ENCODE measurements at regions not wholly inside any gene's neighbourhood (a gene's known extent, or its start where the extent isn't known, plus 50 kb on each side); places are given as distances from the start of the nearest gene placed in this dataset.

GRCh38 chr6:141491684-141492083 is 641.0 kb upstream of the GJE1 start:
- no peak for ATAC-seq
- Histone ChIP-seq H3K36me3 (ENCODE audit: control insufficient read depth, insufficient read depth, low read length) (no peaks in the 10 kb centered on the region), H3K27me3 (ENCODE audit: control insufficient read depth in 2 of 2, insufficient read depth in 2 of 2, low read length in 2 of 2) (no peaks in the 10 kb centered on the region; a peak in 1 of 5 replicates), H4K20me1 (replicated peaks; ENCODE audit: control insufficient read depth, insufficient read depth, low read length) (no peaks in the 10 kb centered on the region), H3K27ac (ENCODE audit: extremely low read depth, low read depth, low read length) (no peak overlapping the region), H2AFZ (ENCODE audit: low read depth, low read length) (no peak overlapping the region), H3K9me3 (replicated peaks; ENCODE audit: control insufficient read depth, insufficient read depth, low read depth, low read length) (no peaks in the 10 kb centered on the region), H3K4me1 (replicated peaks in 1 of 2; ENCODE audit: control insufficient read depth in 2 of 2, insufficient read depth in 2 of 2, low read length in 2 of 2) (no peaks in the 10 kb centered on the region), H3K9me1 (ENCODE audit: control insufficient read depth, insufficient read depth, low read length) (no peaks in the 10 kb centered on the region), H3K79me2 (ENCODE audit: control insufficient read depth, insufficient read depth, low read length) (no peaks in the 10 kb centered on the region), H3K9ac (ENCODE audit: insufficient read depth in 1 of 2, low read depth in 2 of 2, low read length in 2 of 2) (no peak overlapping the region), H3K4me3 (no peak overlapping the region), H3K4me2 (ENCODE audit: insufficient read depth, low read length) (no peak overlapping the region)
- DNase-seq (ENCODE audit: extremely low read depth in 1 of 4, low spot score in 3 of 4), result no peak
- CTCF ChIA-PET (ENCODE audit: low intra/inter-chr PET ratio), result no interaction called here
- intact Hi-C loops (cut with micrococcal nuclease) (no loop called here), in situ Hi-C loops (cut with MboI) (no loop called here)
- BruUV-seq (replicated peaks), result no TSS peak
- no peak for FAIRE-seq
- TF ChIP-seq CEBPB (tag; IDR thresholded peaks at IDR 0.05), result peak; percentile 46; the same call in 1 of the 2 replicates
- TF ChIP-seq CEBPG (CRISPR knock-in tag; IDR thresholded peaks at IDR 0.05), result no peak
- peak in 1 of 2 experiments; percentile 15; a peak in 1 of 4 replicates for TF ChIP-seq CEBPG (tag; conservative IDR thresholded peaks at IDR 0.05 in 1 of 2, IDR thresholded peaks at IDR 0.05 in 1 of 2)
- no peak for TF ChIP-seq HDGF (IDR thresholded peaks at IDR 0.05)
- POLR2A ChIA-PET, result no interaction called here

DNA sequence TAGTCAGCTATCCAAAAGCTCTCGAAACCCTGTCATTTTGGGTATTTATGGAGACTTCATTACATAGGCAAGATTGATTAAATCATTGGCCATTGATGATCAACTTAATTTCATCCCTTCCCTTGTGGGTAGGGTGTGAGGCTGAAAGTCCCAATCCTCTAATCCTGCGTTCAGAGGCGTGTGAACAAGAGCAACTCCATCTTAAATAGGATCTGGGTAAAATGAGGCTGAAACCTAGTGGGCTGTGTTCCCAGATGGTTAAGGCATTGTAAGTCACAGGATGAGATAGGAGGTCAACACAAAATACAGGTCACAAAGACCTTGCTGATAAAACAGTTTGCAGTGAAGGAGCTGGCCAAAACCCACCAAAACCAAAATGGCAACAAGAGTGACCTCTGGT is 641.7 kb upstream of the GJE1 start:
- intact Hi-C loops (cut with micrococcal nuclease), result no loop called here
- POLR2A ChIA-PET, result no interaction called here

More for the DNA sequence above, 641.7 kb upstream of the GJE1 start:
- DNase-seq (ENCODE audit: extremely low read depth in 1 of 4, low spot score in 3 of 4) (no peak), FAIRE-seq (no peak), ATAC-seq (no peak)
- H3K4me2 ChIP-seq (ENCODE audit: insufficient read depth, low read length), result no peak overlapping the region
- CTCF ChIA-PET (ENCODE audit: low intra/inter-chr PET ratio), result interaction anchor here (0.7 kb wide), 1 partner anchor 621 kb away, joined by 4 read pairs; no protein-coding TSS in a partner anchor
- in situ Hi-C loops (cut with MboI), result no loop called here
- H3K27me3 ChIP-seq (ENCODE audit: control insufficient read depth in 2 of 2, insufficient read depth in 2 of 2, low read length in 2 of 2), result no peaks in the 10 kb centered on the region
- no peaks in the 10 kb centered on the region for H3K79me2 ChIP-seq (ENCODE audit: control insufficient read depth, insufficient read depth, low read length)
- no peaks in the 10 kb centered on the region for H3K36me3 ChIP-seq (ENCODE audit: control insufficient read depth, insufficient read depth, low read length)
- H3K9me1 ChIP-seq (ENCODE audit: control insufficient read depth, insufficient read depth, low read length), result no peaks in the 10 kb centered on the region
- no peak overlapping the region for H3K27ac ChIP-seq (ENCODE audit: extremely low read depth, low read depth, low read length)
- H3K9me3 ChIP-seq (replicated peaks; ENCODE audit: control insufficient read depth, insufficient read depth, low read depth, low read length), result no peaks in the 10 kb centered on the region
- H3K4me1 ChIP-seq (replicated peaks in 1 of 2; ENCODE audit: control insufficient read depth in 2 of 2, insufficient read depth in 2 of 2, low read length in 2 of 2), result no peaks in the 10 kb centered on the region
- no peak for TF ChIP-seq E4F1 (CRISPR knock-in tag; IDR thresholded peaks at IDR 0.05; ENCODE audit: borderline replicate concordance)
- peak; percentile 89; the same call in 1 of the 2 replicates for TF ChIP-seq ZNF695 (CRISPR knock-in tag; IDR thresholded peaks at IDR 0.05)
- TF ChIP-seq NCOA2 (IDR thresholded peaks at IDR 0.05; ENCODE audit: partially characterized antibody in 2 of 2), result no peak
- TF ChIP-seq ZNF311 (CRISPR knock-in tag; IDR thresholded peaks at IDR 0.05), result peak; percentile 66; the same call in 1 of the 2 replicates
- 0% methylated on average over 3 of the region's 3 CpGs for WGBS (ENCODE audit: insufficient coverage, low coverage, missing lambda C conversion rate)
- H3K4me3 ChIP-seq, result no peak overlapping the region
- no peak overlapping the region for H2AFZ ChIP-seq (ENCODE audit: low read depth, low read length)
- no peak overlapping the region for H3K9ac ChIP-seq (ENCODE audit: insufficient read depth in 1 of 2, low read depth in 2 of 2, low read length in 2 of 2)
- no peaks in the 10 kb centered on the region for H4K20me1 ChIP-seq (replicated peaks; ENCODE audit: control insufficient read depth, insufficient read depth, low read length)
- no TSS peak for BruUV-seq (replicated peaks)

All from K562 (cell line).